Osteocyte (in vitro differentiated cells): ENCODE measurements at regions not wholly inside any gene's neighbourhood (a gene's known extent, or its start where the extent isn't known, plus 50 kb on each side); places are given as distances from the start of the nearest gene placed in this dataset.

Source experiments
- DNase-seq: peaks from one replicate; pipeline ENCODE4 v3.0.0; 2021; ENCODE audit warnings: mixed read lengths; ENCODE audit not compliant: unreplicated experiment; ENCODE audit errors: extremely low spot score
- H3K27ac Mint-ChIP-seq: one replicate; pipeline ENCODE4 v1.8.0; 2021; ENCODE audit warnings: mild to moderate bottlenecking, mixed read lengths; ENCODE audit not compliant: unreplicated experiment
- H3K27me3 Mint-ChIP-seq: one replicate; pipeline ENCODE4 v1.8.0; 2021; ENCODE audit warnings: mixed read lengths; ENCODE audit not compliant: unreplicated experiment
- H3K36me3 Mint-ChIP-seq: one replicate; pipeline ENCODE4 v1.8.0; 2021; ENCODE audit warnings: mixed read lengths; ENCODE audit not compliant: unreplicated experiment
- H3K4me1 Mint-ChIP-seq: one replicate; pipeline ENCODE4 v1.8.0; 2021; ENCODE audit warnings: mixed read lengths; ENCODE audit not compliant: unreplicated experiment
- H3K4me3 Mint-ChIP-seq: one replicate; pipeline ENCODE4 v1.8.0; 2021; ENCODE audit warnings: mild to moderate bottlenecking, moderate library complexity, mixed read lengths; ENCODE audit not compliant: unreplicated experiment
- H3K9me3 Mint-ChIP-seq: one replicate; pipeline ENCODE4 v1.8.0; 2021; ENCODE audit warnings: mixed read lengths; ENCODE audit not compliant: unreplicated experiment
- TF ChIP-seq, protein P1 (sequence below): fragments of 200-600 bp; sonication (generic); IDR thresholded peaks from 2 replicates; pipeline ENCODE4 v1.5.0; 2021; ENCODE audit warnings: antibody characterized with exemption, mild to moderate bottlenecking, moderate library complexity

DNA sequence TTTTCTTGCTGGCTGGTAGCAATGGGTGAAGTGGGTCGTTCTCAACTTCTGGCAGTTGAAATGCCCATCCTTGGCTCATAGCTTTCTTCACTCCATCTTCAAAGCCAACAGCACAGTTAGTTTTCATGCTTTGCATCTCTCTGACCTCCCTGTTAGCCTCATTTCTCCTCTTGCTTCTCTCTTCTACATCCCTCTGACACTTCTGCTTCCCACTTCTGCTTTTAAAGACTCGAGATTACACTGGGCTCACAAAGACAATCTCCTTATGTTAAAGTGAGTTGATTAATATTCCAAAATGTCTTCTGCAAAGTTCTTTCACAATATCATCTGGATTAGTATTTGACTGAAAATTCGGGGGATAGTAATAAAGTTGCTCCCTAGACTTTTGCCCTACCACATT lies 684.8 kb upstream of the CCNG1 start:
- no peak for DNase-seq

DNA sequence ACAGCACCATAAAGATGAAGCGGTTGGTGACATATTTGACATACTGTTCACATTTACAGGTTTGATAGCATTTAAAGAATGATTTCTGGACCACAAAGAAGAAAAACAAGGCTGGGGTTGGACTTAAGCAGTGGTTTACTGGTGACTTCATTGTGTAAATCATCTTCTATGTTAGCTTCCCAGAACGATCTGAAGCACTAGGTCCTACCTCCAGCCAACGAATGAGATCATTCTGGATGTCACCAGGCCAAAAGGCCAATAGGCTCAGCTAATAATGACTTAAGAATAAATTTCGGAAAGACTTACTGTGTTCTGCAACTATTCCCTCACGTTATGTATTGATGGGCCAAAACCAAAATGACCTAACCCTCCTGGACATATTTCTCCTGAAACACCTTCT lies 675.3 kb upstream of the CCNG1 start:
- Mint-ChIP-seq H3K9me3 (peaks cover 37% of the 10 kb centered on the region), H3K36me3 (no peaks in the 10 kb centered on the region), H3K4me3 (no peak overlapping the region), H3K27ac (no peak overlapping the region), H3K27me3 (no peaks in the 10 kb centered on the region), H3K4me1 (no peaks in the 10 kb centered on the region)
- TF ChIP-seq, protein P1, sequence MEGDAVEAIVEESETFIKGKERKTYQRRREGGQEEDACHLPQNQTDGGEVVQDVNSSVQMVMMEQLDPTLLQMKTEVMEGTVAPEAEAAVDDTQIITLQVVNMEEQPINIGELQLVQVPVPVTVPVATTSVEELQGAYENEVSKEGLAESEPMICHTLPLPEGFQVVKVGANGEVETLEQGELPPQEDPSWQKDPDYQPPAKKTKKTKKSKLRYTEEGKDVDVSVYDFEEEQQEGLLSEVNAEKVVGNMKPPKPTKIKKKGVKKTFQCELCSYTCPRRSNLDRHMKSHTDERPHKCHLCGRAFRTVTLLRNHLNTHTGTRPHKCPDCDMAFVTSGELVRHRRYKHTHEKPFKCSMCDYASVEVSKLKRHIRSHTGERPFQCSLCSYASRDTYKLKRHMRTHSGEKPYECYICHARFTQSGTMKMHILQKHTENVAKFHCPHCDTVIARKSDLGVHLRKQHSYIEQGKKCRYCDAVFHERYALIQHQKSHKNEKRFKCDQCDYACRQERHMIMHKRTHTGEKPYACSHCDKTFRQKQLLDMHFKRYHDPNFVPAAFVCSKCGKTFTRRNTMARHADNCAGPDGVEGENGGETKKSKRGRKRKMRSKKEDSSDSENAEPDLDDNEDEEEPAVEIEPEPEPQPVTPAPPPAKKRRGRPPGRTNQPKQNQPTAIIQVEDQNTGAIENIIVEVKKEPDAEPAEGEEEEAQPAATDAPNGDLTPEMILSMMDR, result no peak
- no peak for DNase-seq

More for the DNA sequence above, 684.8 kb upstream of the CCNG1 start:
- Mint-ChIP-seq H3K4me3 (no peak overlapping the region), H3K36me3 (no peaks in the 10 kb centered on the region), H3K4me1 (no peaks in the 10 kb centered on the region), H3K27ac (no peak overlapping the region), H3K27me3 (no peaks in the 10 kb centered on the region), H3K9me3 (peaks cover 29% of the 10 kb centered on the region)
- TF ChIP-seq, protein P1, result no peak

- H3K27ac Mint-ChIP-seq, result no peak overlapping the region
- no peaks in the 10 kb centered on the region for H3K27me3 Mint-ChIP-seq
- H3K4me1 Mint-ChIP-seq, result no peaks in the 10 kb centered on the region
- H3K9me3 Mint-ChIP-seq, result peaks cover 16% of the 10 kb centered on the region
- no peak overlapping the region for H3K4me3 Mint-ChIP-seq
- TF ChIP-seq, protein P1, result no peak
- H3K36me3 Mint-ChIP-seq, result no peaks in the 10 kb centered on the region
- no peak for DNase-seq
Observed at GRCh38 chr5:162769019-162769418, 668.4 kb upstream of the CCNG1 start.

DNA sequence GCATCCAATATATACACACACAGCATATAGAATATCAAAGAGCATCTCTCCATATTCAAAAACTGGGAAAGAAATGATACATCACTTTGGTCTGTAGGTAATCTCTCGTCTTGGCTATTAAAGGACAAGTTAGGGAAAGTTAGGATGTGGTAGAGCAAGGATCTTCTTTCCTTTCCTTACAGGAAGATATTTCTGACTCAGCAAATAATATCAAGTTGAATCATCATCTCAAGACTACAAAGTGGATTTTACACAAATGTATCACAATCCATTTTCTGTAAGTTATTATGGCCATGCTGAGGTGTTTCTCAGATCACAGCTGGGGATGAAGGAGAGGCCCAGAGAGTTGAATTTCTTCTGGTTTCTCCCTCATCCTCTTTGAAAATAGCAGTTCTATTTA lies 651.7 kb upstream of the CCNG1 start:
- TF ChIP-seq, protein P1, result no peak
- no peak overlapping the region for H3K4me3 Mint-ChIP-seq
- no peak overlapping the region for H3K27ac Mint-ChIP-seq

GRCh38 chr5:162786234-162786633 lies 651.2 kb upstream of the CCNG1 start:
- TF ChIP-seq, protein P1, result no peak
- no peak overlapping the region for H3K27ac Mint-ChIP-seq

More for the DNA sequence above, 651.7 kb upstream of the CCNG1 start:
- Mint-ChIP-seq H3K27me3 (no peaks in the 10 kb centered on the region), H3K9me3 (peaks cover 19% of the 10 kb centered on the region), H3K36me3 (no peaks in the 10 kb centered on the region), H3K4me1 (no peaks in the 10 kb centered on the region)
- DNase-seq, result no peak

More at GRCh38 chr5:162786234-162786633, 651.2 kb upstream of the CCNG1 start:
- H3K9me3 Mint-ChIP-seq, result peaks cover 19% of the 10 kb centered on the region
- no peaks in the 10 kb centered on the region for H3K4me1 Mint-ChIP-seq
- no peak overlapping the region for H3K4me3 Mint-ChIP-seq
- H3K36me3 Mint-ChIP-seq, result no peaks in the 10 kb centered on the region
- no peaks in the 10 kb centered on the region for H3K27me3 Mint-ChIP-seq
- DNase-seq, result no peak
